ENCODE measurements at regions not wholly inside any gene's neighbourhood (a gene's known extent, or its start where the extent isn't known, plus 50 kb on each side); places are given as distances from the start of the nearest gene placed in this dataset.

- Mint-ChIP-seq H3K27me3 (ENCODE audit: insufficient read depth) (peaks cover 2% of the 10 kb centered on the region), H3K36me3 (ENCODE audit: low read depth) (no peaks in the 10 kb centered on the region), H3K27ac (no peak overlapping the region), H3K4me3 (no peak overlapping the region), H3K9me3 (no peaks in the 10 kb centered on the region), H3K4me1 (no peaks in the 10 kb centered on the region)
- Histone ChIP-seq H3K27ac (ENCODE audit: low read depth, low read length) (no peak overlapping the region), H3K4me3 (ENCODE audit: low read length) (no peak overlapping the region), H3K36me3 (ENCODE audit: control insufficient read depth, insufficient read depth, low read length) (no peaks in the 10 kb centered on the region), H3K27me3 (ENCODE audit: control insufficient read depth, insufficient read depth, low read length, poor library complexity, severe bottlenecking) (no peaks in the 10 kb centered on the region), H3K9ac (ENCODE audit: extremely low read depth, low read length, poor library complexity, severe bottlenecking) (no peak overlapping the region), H3K4me1 (ENCODE audit: control insufficient read depth, insufficient read depth, low read length) (no peaks in the 10 kb centered on the region), H3K9me3 (ENCODE audit: control insufficient read depth, low read length) (no peaks in the 10 kb centered on the region)
- DNase-seq: no peak
- 70 to 87% methylated on average over 1 to 2 of the region's 3 CpGs for WGBS, 2 experiments (ENCODE audit: insufficient coverage in 1 of 2, insufficient read length in 1 of 2)
- no peak for TF ChIP-seq CTCF (conservative IDR thresholded peaks at IDR 0.05)
Observed at GRCh38 chr1:232390590-232390989, 239.3 kb downstream of the SIPA1L2 start.

- H3K4me3 ChIP-seq (ENCODE audit: low read length): no peak overlapping the region
- WGBS, 2 experiments (ENCODE audit: insufficient coverage in 1 of 2, insufficient read length in 1 of 2): 88 to 89% methylated on average over 4 of the region's 4 CpGs
- H3K4me1 ChIP-seq (ENCODE audit: control insufficient read depth, insufficient read depth, low read length): no peaks in the 10 kb centered on the region
- DNase-seq: no peak
- Mint-ChIP-seq H3K4me3 (no peak overlapping the region), H3K27ac (no peak overlapping the region), H3K36me3 (ENCODE audit: low read depth) (no peaks in the 10 kb centered on the region), H3K27me3 (ENCODE audit: insufficient read depth) (peaks cover 6% of the 10 kb centered on the region), H3K9me3 (no peaks in the 10 kb centered on the region), H3K4me1 (no peaks in the 10 kb centered on the region)
- H3K27ac ChIP-seq (ENCODE audit: low read depth, low read length): no peak overlapping the region
- H3K27me3 ChIP-seq (ENCODE audit: control insufficient read depth, insufficient read depth, low read length, poor library complexity, severe bottlenecking): no peaks in the 10 kb centered on the region
- H3K9me3 ChIP-seq (ENCODE audit: control insufficient read depth, low read length): no peaks in the 10 kb centered on the region
- no peak for TF ChIP-seq CTCF (conservative IDR thresholded peaks at IDR 0.05)
- no peak overlapping the region for H3K9ac ChIP-seq (ENCODE audit: extremely low read depth, low read length, poor library complexity, severe bottlenecking)
- H3K36me3 ChIP-seq (ENCODE audit: control insufficient read depth, insufficient read depth, low read length): no peaks in the 10 kb centered on the region
Observed at GRCh38 chr1:232389744-232390143, 240.2 kb downstream of the SIPA1L2 start.

- H3K9me3 Mint-ChIP-seq: no peaks in the 10 kb centered on the region
- no peak overlapping the region for H3K27ac Mint-ChIP-seq
- Histone ChIP-seq H3K36me3 (ENCODE audit: control insufficient read depth, insufficient read depth, low read length) (no peaks in the 10 kb centered on the region), H3K4me3 (ENCODE audit: low read length) (no peak overlapping the region), H3K9ac (ENCODE audit: extremely low read depth, low read length, poor library complexity, severe bottlenecking) (no peak overlapping the region), H3K9me3 (ENCODE audit: control insufficient read depth, low read length) (no peaks in the 10 kb centered on the region), H3K27ac (ENCODE audit: low read depth, low read length) (no peak overlapping the region), H3K4me1 (ENCODE audit: control insufficient read depth, insufficient read depth, low read length) (no peaks in the 10 kb centered on the region), H3K27me3 (ENCODE audit: control insufficient read depth, insufficient read depth, low read length, poor library complexity, severe bottlenecking) (no peaks in the 10 kb centered on the region)
- WGBS, 2 experiments (ENCODE audit: insufficient coverage in 1 of 2, insufficient read length in 1 of 2): 98 to 100% methylated on average over 2 to 3 of the region's 3 CpGs
- TF ChIP-seq CTCF (conservative IDR thresholded peaks at IDR 0.05): no peak
- no peak for DNase-seq
- H3K36me3 Mint-ChIP-seq (ENCODE audit: low read depth): no peaks in the 10 kb centered on the region
- no peak overlapping the region for H3K4me3 Mint-ChIP-seq
- H3K4me1 Mint-ChIP-seq: no peaks in the 10 kb centered on the region
- peaks cover 12% of the 10 kb centered on the region for H3K27me3 Mint-ChIP-seq (ENCODE audit: insufficient read depth)
Observed at GRCh38 chr1:232388363-232388762, 241.6 kb downstream of the SIPA1L2 start.

Data from endodermal cell (in vitro differentiated cells).